Caki2 (cell line): ENCODE measurements at regions not wholly inside any gene's neighbourhood (a gene's known extent, or its start where the extent isn't known, plus 50 kb on each side); places are given as distances from the start of the nearest gene placed in this dataset.

ENCODE experiments used
- DNase-seq: peaks from one replicate; pipeline ENCODE4 v3.0.0-alpha.2; 2015; ENCODE audit warnings: low read depth
- in situ Hi-C: cut with HindIII; loops from 2 replicates; pipeline ENCODE4 v1.10.0; 2016; ENCODE audit warnings: low sequenced_read_pairs, low pct_unique_long_range_greater_than_20kb, mixed read lengths

- in situ Hi-C loops: no loop called here
- no peak for DNase-seq
These were observed 424.3 kb downstream of the OCA2 start for GRCh38 chr15:27674826-27675225.

- in situ Hi-C loops: no loop called here
- DNase-seq: no peak
These were observed 425.2 kb downstream of the OCA2 start for GRCh38 chr15:27673766-27674445.

DNA sequence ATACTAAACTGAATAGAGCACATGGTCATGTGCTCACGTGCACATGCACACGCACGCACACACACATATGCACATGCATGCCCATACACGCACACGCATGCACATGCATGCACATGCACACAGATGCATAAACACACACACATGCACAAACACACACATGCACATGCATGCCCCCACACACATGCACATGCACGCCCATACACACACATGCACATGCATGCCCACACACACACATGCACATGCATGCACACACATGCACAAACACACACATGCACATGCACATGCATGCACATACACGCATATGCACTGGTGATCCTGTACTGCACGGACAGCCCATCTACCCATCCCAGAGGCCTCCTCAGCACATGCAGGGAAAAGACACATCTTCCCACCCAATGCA is 426.6 kb downstream of the OCA2 start:
- in situ Hi-C loops: no loop called here
- no peak for DNase-seq

DNA sequence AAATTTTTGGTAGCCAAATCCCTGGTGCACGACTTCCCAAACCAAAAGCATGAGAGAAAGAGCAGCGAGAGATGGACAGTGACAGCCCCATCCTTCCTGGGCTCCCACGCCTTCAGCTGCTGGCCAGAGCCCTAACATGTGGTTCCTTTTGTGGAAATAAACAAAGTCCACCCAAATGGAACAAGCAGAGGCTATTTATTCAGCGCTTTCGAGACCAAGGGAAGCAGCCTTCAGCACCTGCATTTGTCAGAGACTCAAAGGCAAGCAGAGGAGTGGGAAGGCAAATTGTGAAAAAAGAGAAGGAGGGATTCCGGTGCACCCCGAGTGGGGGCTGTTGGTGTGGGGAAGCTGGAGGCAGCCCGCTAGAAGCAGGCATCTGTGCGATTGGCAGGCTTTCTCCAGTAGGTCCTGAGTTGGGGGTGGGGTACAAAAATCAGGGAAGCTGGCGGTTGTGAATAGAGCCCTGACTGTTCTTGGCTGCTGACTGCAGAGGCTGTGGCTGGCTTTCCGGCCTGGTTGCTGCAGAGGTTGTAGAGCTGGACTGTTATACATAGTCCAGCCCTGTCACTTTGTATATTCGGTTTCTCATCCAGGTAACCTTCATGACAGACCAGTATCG is 427.2 kb downstream of the OCA2 start:
- peak; percentile 10 for DNase-seq
- in situ Hi-C loops: no loop called here

DNA sequence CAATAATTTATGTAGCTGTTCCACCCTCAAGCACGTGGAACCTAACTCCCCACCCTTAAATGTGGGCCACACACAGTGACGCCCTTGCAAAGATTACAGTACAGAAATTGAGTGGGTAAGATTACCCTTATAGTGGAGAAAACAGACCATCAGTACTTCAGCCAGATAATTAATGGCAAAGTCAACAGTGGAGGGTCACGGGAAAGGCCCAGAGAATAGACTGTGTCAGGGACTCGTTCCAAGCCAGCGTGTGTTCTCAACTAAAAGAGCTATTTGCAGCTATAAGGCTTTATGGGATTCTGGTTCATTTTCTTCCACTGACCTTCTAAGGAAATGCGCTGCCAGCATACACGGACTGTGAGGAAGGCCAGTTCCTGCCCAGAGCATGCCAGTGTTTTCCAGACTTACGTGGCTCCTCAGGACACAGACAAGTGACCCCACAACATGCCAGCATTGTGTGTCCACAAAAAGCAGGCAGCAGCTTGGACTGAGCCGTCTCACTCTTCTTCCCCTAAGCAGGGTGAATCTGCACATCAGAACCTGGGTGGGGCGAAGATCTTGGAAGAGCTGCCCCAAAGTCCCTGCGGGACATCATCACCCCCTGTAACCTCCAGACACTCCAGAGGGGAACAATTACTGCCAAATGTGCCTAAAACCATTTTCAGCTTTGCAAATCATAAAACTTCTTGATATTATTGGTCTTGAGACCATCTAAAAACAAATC is 428.5 kb downstream of the OCA2 start:
- in situ Hi-C loops: no loop called here
- no peak for DNase-seq

GRCh38 chr15:27669641-27670040 is 429.5 kb downstream of the OCA2 start:
- peak; percentile 68 for DNase-seq
- in situ Hi-C loops: no loop called here

DNA sequence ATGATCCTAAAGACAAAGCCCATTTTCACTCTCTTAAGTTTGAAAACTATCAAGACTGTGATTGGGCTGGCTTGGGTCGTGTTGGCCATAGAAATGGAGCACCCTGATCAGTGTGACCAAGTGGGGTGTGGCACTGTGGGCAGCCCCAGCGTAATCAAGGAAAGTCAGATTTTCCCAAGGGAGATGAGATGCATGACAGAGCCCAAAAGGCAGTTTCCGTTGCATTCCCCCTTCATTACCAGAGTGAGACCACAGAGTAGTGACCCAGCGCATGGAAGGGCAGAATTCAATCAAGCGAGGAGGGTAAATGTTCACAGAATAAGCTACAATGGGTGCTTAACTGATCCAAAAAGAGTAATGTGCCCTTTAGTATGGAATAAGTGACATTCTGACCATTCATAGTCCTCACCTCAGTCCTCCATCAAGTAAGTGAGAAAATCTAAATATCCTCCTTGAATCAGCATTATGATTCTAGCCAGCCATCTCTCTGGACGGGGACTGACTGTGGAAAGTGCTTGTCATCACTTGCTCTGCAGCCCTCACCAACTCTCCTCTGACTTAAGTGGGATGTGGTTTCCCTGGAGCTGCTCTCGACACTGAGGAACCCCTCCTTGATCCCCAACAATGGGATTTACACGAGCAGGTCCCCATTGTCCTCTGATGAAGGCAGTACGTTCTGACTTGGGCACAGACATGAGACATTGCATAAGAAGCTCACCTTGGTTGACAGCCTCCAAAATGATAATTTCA is 430.5 kb downstream of the OCA2 start:
- DNase-seq: peak; percentile 65
- in situ Hi-C loops: no loop called here

GRCh38 chr15:27665002-27665401 is 434.1 kb downstream of the OCA2 start:
- in situ Hi-C loops: no loop called here
- no peak for DNase-seq

DNA sequence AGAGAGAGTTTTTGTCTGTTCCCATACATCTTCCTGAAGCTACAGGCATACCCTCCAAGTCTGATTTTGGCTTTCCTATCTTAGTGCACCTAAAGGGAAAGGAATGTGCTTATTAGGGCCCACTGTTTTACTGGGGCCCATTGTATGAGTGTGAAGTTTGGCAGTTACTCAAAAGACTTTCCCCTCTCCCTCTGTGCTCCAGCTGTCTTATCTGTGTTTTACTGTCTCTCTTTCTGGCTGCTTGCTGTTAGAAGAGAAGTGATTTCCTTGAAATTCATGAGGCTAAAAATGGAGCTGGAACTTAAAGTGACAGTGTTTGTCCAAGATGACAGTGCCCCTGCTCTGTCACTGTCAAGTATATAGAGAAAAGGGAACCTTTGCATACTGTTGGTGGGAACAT is 436.2 kb downstream of the OCA2 start:
- in situ Hi-C loops: no loop called here
- no peak for DNase-seq

DNA sequence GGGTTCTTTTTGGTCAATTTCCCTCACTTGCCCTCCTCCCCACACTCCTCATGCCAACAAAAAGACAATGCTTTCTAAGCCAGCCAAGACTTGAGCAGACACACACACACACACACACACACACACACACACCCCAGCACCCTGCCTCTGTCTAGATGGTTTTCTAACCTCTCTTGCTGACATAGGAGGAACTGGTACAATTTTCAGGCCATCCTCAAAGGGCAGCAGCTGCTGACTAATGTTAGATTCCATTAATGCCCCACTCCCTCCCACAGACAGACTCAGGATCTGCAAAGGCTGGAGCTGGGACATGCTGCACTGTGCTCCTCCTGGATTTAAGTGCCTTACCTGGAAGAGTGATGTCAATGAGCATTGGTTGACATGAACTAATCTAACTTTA is 438.4 kb downstream of the OCA2 start:
- in situ Hi-C loops: no loop called here
- no peak for DNase-seq

DNA sequence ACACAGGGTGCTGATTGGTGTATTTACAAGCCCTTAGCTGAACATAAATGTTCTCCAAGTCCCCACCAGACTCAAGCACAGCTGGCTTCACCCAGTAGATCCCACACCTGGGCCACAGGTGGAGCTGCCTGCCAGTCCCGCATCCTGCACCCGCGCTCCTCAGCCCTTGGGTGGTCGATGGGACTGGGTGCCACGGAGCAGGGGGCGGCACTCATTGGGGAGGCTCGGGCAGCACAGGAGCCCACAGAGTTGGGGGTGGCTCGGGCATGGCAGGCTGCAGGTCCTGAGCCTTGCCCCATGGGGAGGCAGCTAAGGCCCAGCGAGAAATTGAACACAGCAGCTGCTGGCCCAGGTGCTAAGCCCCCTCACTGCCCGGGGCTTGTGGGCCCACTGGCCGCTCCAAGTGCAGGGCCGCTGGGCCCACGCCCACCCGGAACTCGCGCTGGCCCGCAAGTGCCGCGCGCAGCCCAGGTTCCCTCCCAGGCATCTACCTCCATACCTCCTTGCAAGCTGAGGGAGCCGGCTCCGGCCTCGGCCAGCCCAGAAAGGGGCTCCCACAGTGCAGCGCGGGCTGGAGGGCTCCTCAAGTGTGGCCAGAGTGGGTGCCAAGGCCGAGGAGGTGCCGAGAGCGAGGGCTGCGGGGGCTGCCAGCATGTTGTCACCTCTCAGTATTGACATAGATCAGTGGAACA is 442.7 kb downstream of the OCA2 start:
- in situ Hi-C loops: no loop called here
- DNase-seq: no peak

GRCh38 chr15:27655056-27655455 is 444.1 kb downstream of the OCA2 start:
- in situ Hi-C loops: no loop called here
- DNase-seq: no peak

GRCh38 chr15:27650244-27650643 is 448.9 kb downstream of the OCA2 start:
- DNase-seq: no peak
- in situ Hi-C loops: no loop called here

GRCh38 chr15:27648359-27648758 is 450.8 kb downstream of the OCA2 start:
- DNase-seq: no peak
- in situ Hi-C loops: no loop called here

DNA sequence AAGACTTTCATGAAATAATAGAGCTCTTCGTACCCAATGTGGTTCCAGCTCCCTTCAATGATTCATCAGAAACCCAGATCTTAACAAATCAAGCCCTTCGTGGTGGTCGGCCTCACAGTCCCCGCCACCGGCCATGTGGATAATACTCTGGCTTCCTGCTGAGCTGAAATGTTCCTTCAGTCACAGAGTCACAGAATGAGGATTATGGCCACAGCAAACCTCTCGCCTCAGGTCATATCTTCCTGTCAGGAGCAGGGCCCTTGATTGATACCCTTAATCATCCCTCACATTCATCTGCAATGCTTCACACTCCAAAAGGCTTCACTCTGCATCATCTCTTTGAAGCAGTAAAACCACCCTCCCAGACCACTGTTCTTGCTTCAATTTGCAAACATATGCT is 452.6 kb downstream of the OCA2 start:
- in situ Hi-C loops: no loop called here
- DNase-seq: no peak

GRCh38 chr15:27645672-27646071 is 453.4 kb downstream of the OCA2 start:
- DNase-seq: no peak
- in situ Hi-C loops: no loop called here

DNA sequence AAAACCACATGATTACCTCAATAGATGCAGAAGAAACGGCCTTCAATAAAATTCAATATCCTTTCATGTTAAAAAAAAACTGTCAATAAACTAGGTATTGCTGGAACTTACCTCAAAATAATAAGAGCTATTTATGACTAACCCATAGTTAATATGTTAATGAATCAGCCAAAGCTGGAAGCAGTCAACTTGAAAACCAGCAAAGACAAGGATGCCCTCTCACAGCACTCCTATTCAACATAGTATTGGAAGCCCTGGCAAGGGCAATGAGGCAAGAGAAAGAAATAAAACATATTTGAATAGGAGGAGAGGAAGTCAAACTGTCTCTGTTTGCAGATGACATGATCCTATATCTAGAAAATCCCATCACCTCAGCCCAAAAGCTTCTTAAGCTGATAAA is 456.1 kb downstream of the OCA2 start:
- in situ Hi-C loops: no loop called here
- peak; percentile 14 for DNase-seq

DNA sequence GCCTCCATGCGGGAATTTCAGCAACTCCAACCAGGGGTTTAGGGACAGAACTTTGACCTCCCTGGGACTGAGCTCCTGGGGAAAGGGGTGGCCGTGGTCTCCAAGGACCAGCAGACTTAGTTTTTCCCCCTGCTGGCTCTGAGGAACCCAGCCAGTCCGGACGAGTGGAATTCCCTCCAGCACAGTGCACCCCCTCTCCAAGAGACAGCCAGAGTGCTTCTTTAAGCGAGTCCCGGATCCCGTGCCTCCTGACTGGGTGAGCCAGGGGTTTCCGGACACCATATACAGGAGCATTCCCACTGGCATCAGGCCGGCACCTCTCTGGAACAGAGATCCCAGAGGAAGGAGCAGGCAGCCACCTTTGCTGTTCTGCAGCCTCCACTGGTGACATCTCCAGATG is 459.5 kb downstream of the OCA2 start:
- in situ Hi-C loops: no loop called here
- DNase-seq: no peak
